Neural progenitor cell (in vitro differentiated cells): ENCODE measurements at regions not wholly inside any gene's neighbourhood (a gene's known extent, or its start where the extent isn't known, plus 50 kb on each side); places are given as distances from the start of the nearest gene placed in this dataset.

Experiments
- EZH2 ChIP-seq: fragments of 200-600 bp; sonication (generic); IDR thresholded peaks from 2 replicates; pipeline ENCODE4 v1.6.1; 2017; ENCODE audit warnings: antibody characterized with exemption, mild to moderate bottlenecking, moderate library complexity
- EZH2phosphoT487 ChIP-seq: fragments of 200-600 bp; sonication (generic); IDR thresholded peaks from 2 replicates; pipeline ENCODE4 v1.6.1; 2017; ENCODE audit warnings: antibody characterized with exemption
- TF ChIP-seq, protein P1 (sequence below): fragments of 200-600 bp; sonication (generic); IDR thresholded peaks from 2 replicates; pipeline ENCODE4 v1.5.1; 2017; ENCODE audit warnings: antibody characterized with exemption, mild to moderate bottlenecking

DNA sequence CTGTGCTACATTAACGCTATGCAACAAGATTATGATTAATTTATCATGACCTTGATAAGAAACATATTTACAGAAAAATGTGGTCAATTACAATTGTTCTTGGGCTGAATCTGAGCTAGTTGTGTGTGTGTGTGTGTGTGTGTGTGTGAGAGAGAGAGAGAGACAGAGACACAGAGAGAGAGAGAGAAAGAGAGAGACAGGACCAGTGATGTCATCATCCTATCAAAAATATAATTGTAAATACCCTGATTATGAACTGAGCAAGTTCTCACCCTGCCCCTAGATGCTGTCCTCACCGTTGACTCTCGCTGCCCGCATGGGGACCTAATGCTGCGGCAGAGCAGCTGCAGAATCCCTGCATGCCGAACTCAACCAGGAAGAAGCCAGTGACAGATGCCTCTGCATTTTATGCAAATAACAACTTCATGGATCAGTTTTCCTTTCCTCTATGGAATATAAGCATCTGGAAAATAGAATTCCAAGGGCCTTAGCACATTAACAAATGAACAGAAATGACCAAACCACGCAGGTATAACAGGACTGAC is 512.5 kb downstream of the PLCL1 start:
- TF ChIP-seq, protein P1, sequence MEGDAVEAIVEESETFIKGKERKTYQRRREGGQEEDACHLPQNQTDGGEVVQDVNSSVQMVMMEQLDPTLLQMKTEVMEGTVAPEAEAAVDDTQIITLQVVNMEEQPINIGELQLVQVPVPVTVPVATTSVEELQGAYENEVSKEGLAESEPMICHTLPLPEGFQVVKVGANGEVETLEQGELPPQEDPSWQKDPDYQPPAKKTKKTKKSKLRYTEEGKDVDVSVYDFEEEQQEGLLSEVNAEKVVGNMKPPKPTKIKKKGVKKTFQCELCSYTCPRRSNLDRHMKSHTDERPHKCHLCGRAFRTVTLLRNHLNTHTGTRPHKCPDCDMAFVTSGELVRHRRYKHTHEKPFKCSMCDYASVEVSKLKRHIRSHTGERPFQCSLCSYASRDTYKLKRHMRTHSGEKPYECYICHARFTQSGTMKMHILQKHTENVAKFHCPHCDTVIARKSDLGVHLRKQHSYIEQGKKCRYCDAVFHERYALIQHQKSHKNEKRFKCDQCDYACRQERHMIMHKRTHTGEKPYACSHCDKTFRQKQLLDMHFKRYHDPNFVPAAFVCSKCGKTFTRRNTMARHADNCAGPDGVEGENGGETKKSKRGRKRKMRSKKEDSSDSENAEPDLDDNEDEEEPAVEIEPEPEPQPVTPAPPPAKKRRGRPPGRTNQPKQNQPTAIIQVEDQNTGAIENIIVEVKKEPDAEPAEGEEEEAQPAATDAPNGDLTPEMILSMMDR: no peak
- TF ChIP-seq EZH2 (no peak), EZH2phosphoT487 (no peak)
